ENCODE measurements at regions not wholly inside any gene's neighbourhood (a gene's known extent, or its start where the extent isn't known, plus 50 kb on each side); places are given as distances from the start of the nearest gene placed in this dataset.

DNA sequence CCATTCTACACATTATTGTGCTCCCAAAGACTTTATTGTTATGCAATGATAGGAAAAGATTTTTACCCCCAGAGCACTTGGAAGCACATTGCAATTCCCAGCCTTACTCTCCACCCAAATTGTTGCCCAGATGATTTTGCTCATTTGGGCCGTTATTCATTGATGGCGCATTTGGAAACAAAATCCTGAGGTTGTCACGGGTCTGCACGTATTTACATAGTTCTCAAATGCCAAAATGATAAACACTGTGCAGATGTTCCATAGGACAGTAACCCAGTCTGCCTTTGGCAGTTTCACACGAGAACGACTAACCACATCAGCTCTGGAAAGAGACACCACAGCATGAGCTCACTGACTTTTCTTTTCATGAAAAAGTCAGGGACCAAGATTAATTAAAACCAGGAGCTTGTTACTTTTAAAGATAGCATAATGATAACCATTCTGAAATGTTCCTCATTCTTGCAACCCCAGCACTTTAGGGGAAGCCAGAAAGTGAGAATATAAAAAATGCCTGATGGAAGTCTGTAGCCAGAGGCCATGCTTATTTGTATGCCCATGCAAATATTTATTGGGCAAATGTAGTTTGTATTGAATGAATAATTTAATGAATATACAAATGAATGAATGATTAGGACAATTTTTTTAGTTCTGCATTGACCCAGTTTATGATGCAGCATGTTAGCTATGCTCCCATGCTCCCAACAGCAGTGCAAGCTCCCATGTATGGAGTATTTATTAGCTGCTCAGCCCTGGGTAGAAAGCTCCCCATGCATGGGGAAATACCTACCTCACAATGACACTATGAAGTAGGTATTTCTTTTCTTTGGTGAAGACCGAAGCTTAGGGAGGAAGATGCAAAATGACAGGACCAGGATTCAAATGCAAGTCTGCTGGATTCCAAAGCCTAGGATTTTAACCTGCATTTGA, 84.6 kb downstream of the MAIP1 start:
- peaks cover 19% of the 10 kb centered on the region for H3K4me1 ChIP-seq
- TF ChIP-seq, protein P1, sequence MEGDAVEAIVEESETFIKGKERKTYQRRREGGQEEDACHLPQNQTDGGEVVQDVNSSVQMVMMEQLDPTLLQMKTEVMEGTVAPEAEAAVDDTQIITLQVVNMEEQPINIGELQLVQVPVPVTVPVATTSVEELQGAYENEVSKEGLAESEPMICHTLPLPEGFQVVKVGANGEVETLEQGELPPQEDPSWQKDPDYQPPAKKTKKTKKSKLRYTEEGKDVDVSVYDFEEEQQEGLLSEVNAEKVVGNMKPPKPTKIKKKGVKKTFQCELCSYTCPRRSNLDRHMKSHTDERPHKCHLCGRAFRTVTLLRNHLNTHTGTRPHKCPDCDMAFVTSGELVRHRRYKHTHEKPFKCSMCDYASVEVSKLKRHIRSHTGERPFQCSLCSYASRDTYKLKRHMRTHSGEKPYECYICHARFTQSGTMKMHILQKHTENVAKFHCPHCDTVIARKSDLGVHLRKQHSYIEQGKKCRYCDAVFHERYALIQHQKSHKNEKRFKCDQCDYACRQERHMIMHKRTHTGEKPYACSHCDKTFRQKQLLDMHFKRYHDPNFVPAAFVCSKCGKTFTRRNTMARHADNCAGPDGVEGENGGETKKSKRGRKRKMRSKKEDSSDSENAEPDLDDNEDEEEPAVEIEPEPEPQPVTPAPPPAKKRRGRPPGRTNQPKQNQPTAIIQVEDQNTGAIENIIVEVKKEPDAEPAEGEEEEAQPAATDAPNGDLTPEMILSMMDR (IDR thresholded peaks at IDR 0.05) = no peak
- TF ChIP-seq POLR2AphosphoS5 (IDR thresholded peaks at IDR 0.05; ENCODE audit: insufficient read depth in 1 of 2, low read depth in 1 of 2) (no peak), POLR2A (IDR thresholded peaks at IDR 0.05) (no peak)
- no peaks in the 10 kb centered on the region for H3K27me3 ChIP-seq
- H3K4me3 ChIP-seq = no peak overlapping the region
- H3K27ac ChIP-seq = no peak overlapping the region
- no peaks in the 10 kb centered on the region for H3K9me3 ChIP-seq
- intact Hi-C loops (cut with DNase I) = no loop called here
- DNase-seq (ENCODE audit: extremely low spot score in 2 of 2) = no peak
- no peaks in the 10 kb centered on the region for H3K36me3 ChIP-seq

DNA sequence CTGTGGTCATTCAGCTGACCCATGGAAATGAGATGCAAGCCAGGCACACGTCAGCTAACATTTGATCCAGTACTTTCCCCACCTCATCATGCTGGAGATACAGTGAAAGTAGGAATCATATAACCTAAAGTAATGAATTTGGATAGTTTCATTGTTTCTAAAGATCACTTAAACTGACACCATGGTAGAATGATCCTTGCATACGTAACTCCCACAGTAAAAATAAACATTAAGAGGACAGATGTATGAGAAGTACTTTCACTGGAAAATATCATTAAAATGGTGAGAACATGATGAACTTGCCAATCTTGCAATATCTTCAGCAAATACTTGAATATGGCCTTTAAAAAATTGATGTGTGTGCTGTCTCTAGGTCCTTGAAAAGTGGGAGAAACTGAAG, 85.4 kb downstream of the MAIP1 start:
- peaks cover 19% of the 10 kb centered on the region for H3K4me1 ChIP-seq
- no peak for DNase-seq (ENCODE audit: extremely low spot score in 2 of 2)
- H3K9me3 ChIP-seq = no peaks in the 10 kb centered on the region
- intact Hi-C loops (cut with DNase I) = no loop called here
- H3K4me3 ChIP-seq = no peak overlapping the region
- no peaks in the 10 kb centered on the region for H3K27me3 ChIP-seq
- no peak overlapping the region for H3K27ac ChIP-seq
- TF ChIP-seq POLR2AphosphoS5 (IDR thresholded peaks at IDR 0.05; ENCODE audit: insufficient read depth in 1 of 2, low read depth in 1 of 2) = no peak
- TF ChIP-seq, protein P1 (IDR thresholded peaks at IDR 0.05) = no peak
- no peak for TF ChIP-seq POLR2A (IDR thresholded peaks at IDR 0.05)
- no peaks in the 10 kb centered on the region for H3K36me3 ChIP-seq

DNA sequence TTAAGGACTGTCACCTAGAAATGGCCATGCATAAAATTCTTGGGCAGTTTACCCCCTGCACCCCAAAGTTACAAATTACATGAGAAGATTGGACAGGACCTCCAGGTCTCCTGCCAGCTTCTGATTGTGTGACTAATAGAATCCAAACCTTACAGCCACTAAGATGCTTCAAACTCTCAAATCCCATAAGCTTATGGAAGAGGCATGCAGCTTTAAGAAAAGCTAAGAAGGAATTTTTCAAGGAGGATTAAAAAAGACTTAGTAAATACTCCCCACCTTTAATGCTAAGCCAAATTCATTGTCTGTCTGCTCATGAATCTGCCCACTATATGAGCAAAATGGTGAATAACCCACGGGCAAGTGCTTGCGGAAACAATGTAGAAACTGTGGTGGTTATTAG, 86.3 kb downstream of the MAIP1 start:
- Histone ChIP-seq H3K27ac (no peak overlapping the region), H3K4me1 (peaks cover 19% of the 10 kb centered on the region), H3K4me3 (no peak overlapping the region), H3K36me3 (no peaks in the 10 kb centered on the region), H3K27me3 (no peaks in the 10 kb centered on the region), H3K9me3 (no peaks in the 10 kb centered on the region)
- intact Hi-C loops (cut with DNase I) = no loop called here
- no peak for DNase-seq (ENCODE audit: extremely low spot score in 2 of 2)
- TF ChIP-seq POLR2A (IDR thresholded peaks at IDR 0.05) (no peak), POLR2AphosphoS5 (IDR thresholded peaks at IDR 0.05; ENCODE audit: insufficient read depth in 1 of 2, low read depth in 1 of 2) (no peak)
- TF ChIP-seq, protein P1 (IDR thresholded peaks at IDR 0.05) = no peak

DNA sequence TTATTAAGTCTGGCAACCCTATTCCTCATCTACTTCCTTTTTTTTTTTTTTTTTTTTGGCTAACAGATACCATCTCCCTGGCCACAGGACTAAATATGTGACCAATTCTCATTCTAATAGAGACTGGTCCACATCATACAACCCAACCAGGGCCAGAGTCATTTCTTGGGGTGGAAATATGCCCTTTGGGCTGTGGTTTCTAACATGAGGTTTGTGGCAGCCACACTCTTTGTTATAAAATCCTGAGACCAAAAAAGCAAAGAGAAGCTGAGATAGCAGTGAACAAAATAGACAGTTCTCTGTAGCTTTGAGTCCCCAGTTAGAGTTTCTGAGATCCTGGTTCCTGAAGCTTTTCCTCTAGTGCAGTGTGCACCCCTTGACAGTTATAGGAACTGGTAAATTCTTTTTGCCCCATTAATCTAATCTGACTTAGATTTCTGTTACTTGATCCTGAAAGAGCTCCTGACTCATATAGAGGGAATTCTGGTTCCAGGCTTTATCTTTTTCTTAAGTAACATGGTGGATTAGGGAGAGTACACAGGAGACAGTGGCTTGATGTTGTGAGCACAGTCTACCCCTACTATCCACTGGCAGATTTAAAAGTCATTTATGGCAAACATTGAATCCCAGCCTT, 86.8 kb downstream of the MAIP1 start:
- no peak for DNase-seq (ENCODE audit: extremely low spot score in 2 of 2)
- no peaks in the 10 kb centered on the region for H3K36me3 ChIP-seq
- H3K27ac ChIP-seq = no peak overlapping the region
- H3K9me3 ChIP-seq = no peaks in the 10 kb centered on the region
- peaks cover 19% of the 10 kb centered on the region for H3K4me1 ChIP-seq
- intact Hi-C loops (cut with DNase I) = no loop called here
- TF ChIP-seq, protein P1 (IDR thresholded peaks at IDR 0.05) = no peak
- TF ChIP-seq POLR2A (IDR thresholded peaks at IDR 0.05) (no peak), POLR2AphosphoS5 (IDR thresholded peaks at IDR 0.05; ENCODE audit: insufficient read depth in 1 of 2, low read depth in 1 of 2) (no peak)
- H3K4me3 ChIP-seq = no peak overlapping the region
- no peaks in the 10 kb centered on the region for H3K27me3 ChIP-seq

DNA sequence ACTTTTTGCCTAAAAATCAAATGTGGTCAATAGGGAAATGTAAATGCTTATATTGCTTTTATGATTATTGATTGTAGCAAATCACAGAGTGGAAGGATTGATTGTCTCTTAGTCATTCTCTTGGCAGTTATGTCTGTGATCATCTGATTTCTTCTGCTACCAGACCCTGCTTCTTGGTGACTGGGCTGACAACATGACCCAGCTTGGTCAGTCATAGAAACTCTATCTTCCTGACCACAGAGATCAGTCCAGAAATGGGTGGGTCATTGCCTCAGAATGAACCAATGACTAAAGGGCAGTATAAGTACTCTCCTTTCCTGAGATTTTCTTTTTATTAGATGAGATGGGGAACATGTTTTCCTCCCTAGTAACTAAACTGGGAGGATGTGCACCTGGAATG, 87.6 kb downstream of the MAIP1 start:
- no peaks in the 10 kb centered on the region for H3K36me3 ChIP-seq
- H3K4me1 ChIP-seq = peaks cover 19% of the 10 kb centered on the region
- no peaks in the 10 kb centered on the region for H3K9me3 ChIP-seq
- H3K27ac ChIP-seq = no peak overlapping the region
- intact Hi-C loops (cut with DNase I) = no loop called here
- no peak for DNase-seq (ENCODE audit: extremely low spot score in 2 of 2)
- no peaks in the 10 kb centered on the region for H3K27me3 ChIP-seq
- no peak overlapping the region for H3K4me3 ChIP-seq
- TF ChIP-seq POLR2AphosphoS5 (IDR thresholded peaks at IDR 0.05; ENCODE audit: insufficient read depth in 1 of 2, low read depth in 1 of 2) (no peak), POLR2A (IDR thresholded peaks at IDR 0.05) (no peak)
- TF ChIP-seq, protein P1 (IDR thresholded peaks at IDR 0.05) = no peak
